ENCODE measurements at regions not wholly inside any gene's neighbourhood (a gene's known extent, or its start where the extent isn't known, plus 50 kb on each side); places are given as distances from the start of the nearest gene placed in this dataset.
"Not testable (repeated sequence)": the region's sequence is repeated elsewhere in the genome, so short reads cannot be mapped to it uniquely, and the experiment has no call there.

DNA sequence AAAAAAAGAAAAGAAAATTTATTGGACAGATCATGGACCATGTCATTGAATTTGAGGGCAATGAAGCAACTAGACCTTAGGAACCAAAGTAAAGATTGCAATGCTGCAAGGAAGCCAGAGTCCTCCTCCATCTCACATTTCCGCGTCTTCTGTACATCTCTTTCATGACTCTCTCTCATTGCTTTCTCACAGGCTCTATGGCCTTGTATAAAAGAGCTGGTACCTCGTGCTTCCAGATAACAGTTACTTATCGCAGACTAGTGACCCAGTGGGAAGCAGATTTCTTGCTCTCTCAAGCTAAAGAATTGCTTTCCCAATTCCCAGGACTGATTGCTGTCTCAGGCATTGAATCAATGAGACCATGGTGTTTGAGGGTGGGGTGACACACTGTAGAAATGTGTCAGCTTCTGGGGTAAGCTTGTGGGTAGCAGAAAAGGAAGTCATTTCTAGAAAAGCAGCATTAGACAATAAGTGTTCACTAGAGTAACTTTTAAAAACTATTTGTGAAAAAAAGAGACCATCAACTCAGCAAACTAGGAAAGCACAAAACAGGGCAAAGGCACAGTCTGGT, 635.3 kb downstream of the UTRN start:
- DNase-seq (ENCODE audit: low read depth): no peak

DNA sequence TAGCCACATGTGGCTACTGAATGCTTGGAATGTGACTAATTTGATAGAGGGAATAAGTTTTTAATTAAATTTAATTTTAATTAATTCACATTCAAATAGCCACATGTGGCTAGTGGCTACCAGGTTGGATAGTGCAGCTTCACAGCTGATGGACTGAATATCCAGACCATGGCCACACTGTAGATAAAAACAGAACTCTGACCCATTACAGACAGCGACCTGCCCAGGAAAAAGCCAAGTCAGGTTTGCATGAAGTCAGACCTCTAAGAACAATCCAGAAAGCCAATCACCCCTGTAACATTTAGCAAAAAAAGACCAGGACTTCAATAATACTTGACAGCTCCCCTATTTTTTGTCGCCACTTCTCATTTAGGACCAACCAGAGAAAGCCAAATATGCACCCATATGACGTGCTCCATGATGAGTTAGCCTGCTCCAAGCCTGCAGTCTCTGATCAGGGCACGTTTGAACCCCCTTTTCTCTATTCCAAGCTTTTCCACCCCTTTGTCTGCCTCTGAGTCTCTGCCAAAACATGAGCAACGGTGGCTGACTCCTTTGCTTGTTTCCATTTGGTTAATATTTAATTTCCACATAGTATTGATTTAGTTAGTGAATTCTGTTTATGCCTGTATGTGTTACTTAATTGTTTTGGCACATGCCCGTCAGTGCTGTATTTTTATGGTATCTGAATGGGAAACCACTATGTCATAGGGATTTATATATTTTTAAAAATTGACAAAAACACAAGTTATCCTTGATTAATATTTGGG, 636.3 kb downstream of the UTRN start:
- no peak for DNase-seq (ENCODE audit: low read depth)

DNA sequence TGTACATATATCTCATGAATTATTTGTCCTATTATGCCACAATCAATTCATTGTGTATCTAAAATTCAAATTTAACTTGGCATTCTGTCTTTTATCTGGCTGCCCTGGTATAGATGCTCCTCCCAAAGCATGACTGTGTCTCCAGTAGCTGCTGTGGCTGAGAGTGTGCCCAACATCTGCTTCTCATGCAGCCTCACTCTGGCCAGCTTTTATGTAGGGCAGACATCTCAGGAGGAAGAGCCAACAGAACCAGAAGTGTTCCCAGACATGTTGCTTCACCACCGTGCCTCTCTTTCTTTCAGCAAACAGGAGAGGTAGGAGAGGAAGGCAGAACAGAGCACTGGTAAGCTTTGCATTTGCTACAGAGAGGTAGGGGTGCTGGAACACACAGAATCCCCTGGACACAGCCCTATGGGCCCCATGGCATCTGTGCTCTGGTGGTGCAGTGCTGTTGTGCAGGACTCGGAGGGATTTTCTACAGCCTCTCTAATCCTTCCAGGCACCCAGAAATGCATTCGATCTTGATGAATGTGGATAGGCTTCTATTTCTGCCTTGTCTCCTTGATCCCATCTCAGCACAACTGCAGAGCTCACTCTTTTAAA, 637.1 kb downstream of the UTRN start:
- DNase-seq (ENCODE audit: low read depth): no peak

DNA sequence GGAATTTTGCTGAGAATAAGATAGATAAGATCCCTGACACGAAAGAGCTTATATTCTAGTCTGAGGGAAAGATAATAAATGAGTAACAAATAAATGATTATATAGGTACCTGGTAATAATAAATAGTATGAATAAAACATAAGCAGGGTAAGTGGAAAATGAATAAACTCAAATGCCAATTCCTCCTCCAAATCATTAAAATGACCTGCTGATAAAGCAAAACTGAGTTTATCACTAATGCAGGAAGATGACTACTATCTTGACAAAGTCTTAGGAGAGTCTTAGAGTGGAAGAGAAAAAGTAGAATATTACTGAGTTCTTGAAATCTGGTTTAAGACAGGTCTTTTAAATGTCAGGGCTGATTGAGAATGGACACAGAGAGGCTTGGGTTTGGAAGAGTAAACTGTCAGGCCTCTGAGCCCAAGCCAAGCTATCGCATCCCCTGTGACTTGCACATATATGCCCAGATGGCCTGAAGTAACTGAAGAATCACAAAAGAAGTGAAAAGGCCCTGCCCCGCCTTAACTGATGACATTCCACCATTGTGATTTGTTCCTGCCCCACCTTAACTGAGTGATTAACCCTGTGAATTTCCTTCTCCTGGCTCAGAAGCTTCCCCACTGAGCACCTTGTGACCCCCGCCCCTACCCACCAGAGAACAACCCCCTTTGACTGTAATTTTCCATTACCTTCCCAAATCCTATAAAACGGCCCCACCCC, 637.8 kb downstream of the UTRN start:
- not testable (repeated sequence) for DNase-seq (ENCODE audit: low read depth)

DNA sequence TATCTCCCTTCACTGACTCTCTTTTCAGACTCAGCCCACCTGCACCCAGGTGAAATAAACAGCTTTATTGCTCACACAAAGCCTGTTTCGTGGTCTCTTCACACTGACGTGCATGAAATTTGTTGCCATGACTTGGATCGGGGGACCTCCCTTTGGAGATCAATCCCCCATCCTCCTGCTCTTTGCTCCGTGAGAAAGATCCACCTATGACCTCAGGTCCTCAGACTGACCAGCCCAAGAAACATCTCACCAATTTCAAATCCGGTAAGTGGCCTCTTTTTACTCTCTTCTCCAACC, 638.3 kb downstream of the UTRN start:
- not testable (repeated sequence) for DNase-seq (ENCODE audit: low read depth)

DNA sequence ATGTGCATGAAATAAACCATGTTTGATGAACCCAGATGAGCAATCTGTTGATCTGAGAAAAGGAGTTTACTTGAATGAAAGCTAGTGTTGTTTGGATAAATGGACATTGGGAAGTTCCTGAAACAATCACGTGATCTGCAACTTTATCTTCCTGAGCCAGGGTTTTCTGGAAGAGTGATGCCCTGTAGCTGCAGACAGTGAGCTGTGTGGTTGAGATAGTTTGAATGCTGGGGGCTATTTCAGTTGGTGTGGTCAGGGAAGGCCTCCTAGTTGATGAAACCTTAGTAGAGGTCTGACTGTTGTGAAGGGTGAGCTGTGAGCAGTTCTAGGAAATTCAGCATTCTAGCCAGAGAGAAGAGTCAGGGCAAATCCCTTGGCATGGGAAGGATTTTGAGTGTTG, 643.7 kb downstream of the UTRN start:
- DNase-seq (ENCODE audit: low read depth): no peak

DNA sequence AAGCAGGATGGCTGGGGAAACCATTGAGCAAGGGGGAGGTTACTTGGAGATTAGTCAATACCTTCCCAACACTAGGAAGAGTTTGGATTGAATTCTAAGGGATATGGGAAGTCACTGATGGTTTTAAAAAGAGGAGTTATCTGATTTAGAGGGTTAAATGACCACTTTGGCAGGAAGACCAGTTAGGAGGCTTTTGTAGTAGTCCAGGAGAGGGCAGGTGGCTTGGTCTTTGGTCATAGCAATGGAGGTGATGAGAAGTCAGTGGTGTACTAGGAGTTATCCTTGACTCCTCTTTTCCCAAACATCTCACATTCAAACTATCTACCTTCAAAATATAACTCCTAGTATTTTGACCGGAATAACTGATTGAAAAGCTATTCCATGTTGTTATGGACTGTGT, 644.1 kb downstream of the UTRN start:
- no peak for DNase-seq (ENCODE audit: low read depth)

DNA sequence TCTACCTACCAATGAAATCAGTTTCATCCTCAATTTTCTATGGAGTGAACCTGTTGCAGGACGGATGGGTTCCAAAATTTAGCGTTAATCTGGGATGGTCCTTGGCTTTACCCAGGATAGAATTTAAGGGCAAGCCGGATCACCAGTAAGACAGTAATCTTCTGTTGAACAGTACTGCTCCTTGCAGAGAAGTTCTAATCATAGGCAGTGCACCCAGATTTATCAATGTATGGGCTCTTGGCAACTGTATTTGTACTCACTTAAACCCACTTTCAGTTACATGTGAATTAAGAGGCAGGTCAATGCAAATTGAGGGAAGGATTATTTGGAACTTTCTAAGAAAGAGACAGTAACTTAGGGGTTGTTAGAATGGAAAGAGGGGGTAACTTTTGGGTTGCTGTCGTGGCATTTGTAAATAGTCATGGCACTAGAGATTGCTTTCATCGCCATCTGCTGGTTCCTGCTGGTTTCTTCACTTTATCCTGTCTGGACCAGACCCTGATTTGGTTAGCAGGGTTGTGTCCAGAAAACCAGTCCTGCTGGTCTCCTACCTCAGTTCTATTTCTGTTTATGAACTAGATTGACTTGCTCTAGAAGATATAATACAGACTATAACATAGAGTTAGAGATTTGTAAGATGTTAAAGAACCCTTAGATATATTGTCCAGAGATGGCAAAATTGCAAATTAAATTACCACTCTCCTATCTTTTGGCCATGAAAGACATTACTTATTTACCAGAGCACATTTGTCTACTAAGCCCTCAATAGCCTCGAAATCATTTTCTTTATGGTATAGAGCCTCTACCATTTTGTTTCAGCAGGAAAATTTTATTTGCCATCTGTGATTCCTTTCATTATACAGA, 646.3 kb downstream of the UTRN start:
- DNase-seq (ENCODE audit: low read depth): no peak

DNA sequence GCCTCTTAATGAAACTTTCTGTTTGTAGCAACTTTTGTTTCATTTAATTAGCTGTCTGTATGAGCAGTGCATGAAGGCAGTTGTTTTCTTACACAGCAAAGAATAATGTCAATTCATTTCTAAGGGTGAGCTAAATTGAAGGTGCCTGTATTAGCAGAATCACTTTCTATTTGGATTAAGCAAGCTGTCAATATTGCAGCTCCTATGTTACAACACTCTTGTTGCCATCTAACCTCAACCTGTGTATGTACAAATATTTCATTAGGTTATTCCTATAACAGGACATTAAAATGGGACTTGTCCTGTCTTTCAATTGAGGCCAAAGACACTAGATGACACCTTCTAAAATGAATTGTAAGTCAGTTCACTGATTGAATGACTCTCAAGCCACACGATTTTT, 647.5 kb downstream of the UTRN start:
- no peak for DNase-seq (ENCODE audit: low read depth)

DNA sequence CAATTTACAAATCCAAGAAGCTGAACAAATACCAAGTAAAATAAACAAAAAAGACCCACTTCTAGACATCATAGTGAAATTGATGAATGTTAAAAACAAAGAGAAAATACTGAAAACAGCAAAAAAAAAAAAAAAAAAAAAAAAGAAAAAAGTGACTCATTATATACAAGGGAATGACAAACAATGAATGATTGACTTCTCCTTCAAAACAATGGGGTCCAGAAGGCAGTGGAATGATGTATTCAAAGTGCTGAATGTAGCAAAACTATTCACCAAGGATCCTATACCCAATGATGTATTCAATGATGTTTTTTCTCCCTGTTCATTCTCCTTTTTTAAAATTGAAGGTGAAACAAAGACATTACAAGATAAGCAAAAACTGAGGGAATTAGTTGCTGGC, 650.0 kb downstream of the UTRN start:
- DNase-seq (ENCODE audit: low read depth): no peak

DNA sequence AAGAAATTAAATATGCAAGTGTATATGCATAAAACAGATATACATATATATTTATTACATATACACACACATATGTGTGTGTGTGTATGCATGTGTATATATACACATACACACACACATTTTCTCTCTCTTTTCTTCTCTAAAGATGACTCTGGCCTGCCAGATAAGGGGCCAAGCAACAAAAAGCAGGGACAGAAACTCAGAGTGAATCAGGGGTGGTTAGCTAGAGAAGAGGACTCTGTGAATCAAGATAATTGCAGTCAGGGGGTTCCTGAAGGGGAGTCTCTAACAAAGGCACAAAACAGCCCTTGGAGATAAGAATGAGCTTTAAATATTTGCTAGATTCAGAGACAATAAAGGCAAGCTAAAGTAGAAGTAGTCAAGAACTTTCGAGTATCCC, 650.5 kb downstream of the UTRN start:
- no peak for DNase-seq (ENCODE audit: low read depth)

DNA sequence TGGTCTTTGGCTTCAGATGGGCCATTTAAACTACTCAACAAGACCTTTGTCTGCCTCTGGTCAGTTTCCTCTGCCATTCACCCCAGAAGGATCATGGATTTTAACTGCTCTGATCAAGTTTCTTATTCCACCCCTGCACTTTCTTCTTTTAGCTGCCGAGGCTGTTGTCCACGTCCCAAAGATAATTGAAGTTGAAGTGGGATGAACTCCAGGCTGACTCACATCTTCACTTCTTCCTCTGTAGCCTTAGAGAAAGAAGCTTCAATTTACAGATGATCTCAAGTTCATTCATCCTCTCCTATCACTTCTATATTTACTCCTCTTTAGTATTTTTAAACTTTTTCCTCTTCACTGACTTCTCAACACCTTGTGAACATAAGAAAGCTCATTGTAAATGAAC, 651.6 kb downstream of the UTRN start:
- no peak for DNase-seq (ENCODE audit: low read depth)

DNA sequence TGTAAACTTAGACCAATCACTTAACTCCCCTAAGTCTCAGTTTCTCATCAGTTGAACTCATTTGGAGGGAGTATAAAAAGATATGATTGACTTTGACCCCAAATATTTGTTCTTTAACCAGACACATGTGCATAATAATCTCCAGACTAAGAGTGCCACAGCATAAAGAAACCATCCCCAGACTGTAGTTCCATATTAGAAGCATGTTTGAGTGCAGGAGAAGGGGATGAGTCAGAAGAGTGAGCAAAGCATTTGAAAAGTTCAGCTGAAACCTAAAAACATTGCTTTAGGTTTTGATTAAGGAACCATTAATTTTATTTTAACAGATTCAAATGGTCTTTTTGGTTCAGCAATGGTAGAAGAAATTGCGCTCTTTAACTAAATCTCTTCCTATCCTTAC, 654.8 kb downstream of the UTRN start:
- DNase-seq (ENCODE audit: low read depth): no peak

DNA sequence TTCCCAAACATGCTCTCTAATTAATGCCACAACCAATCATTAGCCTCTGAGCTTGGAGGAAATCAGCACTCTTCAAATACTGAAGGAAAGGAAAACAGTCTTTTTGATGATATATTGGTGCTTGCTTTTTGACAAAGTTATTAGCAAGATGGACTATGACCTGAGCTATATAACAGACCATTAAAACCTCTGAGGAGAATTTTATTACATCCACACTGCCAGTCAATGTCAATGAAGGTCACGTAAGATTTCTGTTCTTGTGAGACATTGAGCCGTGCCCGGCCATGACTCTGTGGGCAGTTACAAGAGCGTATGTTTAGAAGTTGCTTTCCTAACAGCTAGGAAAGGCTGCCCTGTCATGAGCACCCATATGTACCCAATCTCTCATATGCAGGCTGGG, 659.0 kb downstream of the UTRN start:
- no peak for DNase-seq (ENCODE audit: low read depth)

DNA sequence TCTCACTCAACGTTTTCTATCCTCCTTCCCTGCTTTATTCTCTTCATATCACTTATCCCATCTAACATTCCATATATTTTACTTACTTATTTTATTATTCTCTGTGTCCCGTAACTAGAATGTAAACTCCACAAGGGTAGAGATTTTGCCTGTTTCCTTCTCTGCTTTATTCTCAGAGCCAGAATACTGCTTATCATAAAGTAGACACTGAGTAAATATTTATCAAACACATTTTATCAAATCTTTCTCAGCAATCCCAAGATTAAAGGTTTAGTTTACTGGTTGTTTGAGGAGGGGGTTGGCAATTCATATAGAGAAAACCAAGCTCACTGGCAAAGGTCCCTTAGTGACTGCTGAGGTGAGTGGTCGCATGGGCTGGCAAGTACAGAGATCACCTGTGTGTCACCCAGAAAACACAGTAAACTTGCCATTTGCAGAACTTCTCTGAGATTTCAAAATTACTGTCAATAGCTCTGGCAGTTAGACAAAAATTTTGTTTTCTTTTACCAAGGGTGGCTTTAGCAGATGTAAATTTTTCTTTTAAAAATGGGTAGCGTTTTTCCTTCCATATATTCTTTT, 662.4 kb downstream of the UTRN start:
- DNase-seq (ENCODE audit: low read depth): no peak

DNA sequence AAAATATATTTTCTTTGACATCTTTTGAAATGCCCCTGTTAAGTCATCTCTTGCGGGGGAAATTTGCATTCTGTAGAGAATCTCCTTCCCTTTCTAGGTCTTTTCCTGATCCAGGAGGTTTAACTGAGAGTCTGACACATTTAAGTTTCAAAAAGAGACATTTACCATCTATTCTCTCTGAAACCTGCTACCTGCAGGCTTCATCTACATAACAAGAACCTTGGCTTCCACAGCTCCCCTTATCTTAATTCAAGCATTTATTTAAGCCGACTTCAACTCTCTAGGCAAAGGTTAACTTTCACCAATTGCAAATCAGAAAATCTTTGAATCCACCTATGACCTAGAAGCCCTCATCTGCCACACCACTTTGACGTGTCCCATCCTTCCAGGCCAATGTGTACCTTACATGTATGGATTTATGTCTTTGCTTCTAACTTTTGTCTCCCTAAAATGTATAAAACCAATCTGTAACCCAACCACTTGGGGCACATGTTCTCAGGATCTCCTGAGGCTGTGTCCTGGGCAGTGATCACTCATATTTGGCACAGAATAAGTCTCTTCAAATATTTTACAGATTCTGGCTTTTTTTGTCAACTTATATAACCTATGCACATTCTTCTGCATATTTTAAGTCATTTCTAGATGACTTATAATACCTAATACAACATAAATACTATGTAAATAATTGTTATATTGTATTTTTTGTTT, 666.7 kb downstream of the UTRN start:
- no peak for DNase-seq (ENCODE audit: low read depth)

DNA sequence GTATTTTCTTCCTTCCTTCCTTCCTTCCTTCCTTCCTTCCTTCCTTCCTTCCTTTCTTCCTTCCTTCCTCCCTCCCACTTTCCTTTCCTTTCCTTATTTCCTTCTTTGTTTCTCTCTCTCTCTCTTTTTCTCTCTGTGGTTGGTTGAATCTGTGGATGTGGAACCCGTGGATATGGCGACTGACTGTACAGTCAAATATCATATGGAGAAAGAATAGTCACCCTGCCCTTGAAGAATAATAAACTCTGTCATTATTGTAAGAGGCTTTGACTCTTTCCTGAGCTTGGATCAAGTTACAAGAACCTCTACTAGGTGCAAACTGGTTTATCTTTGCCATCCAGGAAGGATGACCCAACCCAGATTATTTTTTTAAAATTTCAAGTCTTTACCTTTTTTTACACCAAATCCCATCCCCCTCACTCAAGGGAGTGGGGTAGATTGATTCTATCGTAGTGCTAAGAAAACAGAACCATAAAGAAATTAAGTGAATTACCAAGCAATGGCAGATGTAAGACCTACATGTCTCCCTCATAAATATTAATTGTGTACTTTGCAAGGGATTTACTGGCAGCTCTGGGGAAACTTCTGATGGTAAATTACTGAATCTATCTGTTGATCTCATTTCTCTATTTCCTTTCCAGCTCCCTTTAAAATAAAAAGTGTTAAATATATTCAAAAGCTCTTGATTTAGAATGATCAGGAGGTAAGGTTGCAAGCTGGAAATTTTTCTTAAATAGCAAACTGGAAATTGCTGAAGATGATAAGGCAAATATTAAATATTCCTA, 667.5 kb downstream of the UTRN start:
- DNase-seq (ENCODE audit: low read depth): no peak

DNA sequence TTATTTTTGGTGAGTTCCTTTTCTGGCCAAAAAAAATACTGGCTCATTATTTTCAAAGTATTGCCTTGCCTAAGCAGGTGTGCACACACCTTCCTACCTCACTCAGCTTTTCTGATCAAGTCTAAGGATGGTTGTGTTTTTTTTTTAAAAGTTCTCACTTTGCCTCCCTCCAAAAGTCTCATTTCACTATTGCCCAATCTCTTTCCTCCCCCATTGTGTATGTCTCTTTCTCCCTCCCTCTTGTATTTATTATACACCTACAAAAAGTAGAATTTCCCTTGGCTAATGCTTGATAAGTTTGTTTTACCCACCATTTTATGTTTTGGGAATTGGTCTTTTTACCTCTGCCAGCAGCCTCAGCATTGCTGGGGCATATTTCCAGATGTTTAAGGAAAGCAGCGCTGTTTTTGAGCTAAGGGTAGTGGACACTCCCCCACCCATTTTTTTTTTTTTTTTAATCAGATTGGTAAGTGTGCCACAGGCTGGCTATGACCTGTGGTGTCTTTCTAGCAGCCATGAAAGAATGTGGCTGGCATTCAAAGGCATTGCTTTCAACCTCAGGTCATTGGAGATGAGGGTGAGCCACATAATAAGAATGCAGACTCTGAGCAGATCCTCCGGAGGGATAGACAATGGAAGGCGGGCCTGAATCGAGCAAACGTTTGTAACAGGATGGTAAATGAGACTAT, 668.6 kb downstream of the UTRN start:
- DNase-seq (ENCODE audit: low read depth): no peak

DNA sequence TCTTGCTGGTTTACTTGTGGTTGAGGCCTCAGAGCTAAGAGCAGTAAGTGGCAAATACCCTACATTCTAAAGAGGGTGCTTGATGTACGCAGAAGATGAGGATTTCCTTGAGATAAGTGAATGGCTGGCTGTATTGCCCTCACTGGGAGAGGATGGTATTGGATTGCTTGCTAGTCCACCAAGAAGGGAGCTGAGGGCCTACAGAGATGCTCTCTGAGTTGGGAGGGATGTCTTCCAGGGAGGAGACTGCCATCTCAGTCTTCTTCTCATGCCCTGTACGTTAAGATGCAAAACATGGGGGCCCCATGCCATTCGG, 669.1 kb downstream of the UTRN start:
- DNase-seq (ENCODE audit: low read depth): no peak

DNA sequence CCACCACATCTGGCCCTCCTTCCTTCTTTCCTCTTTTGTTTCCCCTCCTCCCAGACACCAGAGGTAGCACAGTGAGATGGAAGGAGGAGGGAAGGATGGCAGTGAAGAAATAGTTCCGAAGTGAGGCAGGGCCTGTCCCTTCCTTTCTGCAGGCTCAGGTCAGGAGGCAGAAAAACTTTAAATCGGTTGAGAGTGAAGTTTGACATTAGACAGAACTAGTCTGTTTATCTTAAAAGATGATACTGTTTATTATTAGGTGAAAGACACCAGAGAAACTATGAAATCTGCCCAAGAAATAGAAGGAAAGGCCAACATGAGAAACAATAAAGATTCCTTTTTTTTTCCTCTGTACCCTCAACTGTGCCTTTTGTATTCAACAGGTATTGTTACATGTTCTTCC, 670.3 kb downstream of the UTRN start:
- no peak for DNase-seq (ENCODE audit: low read depth)
